Fibroblast of skin of scalp (primary cell): ENCODE measurements at regions not wholly inside any gene's neighbourhood (a gene's known extent, or its start where the extent isn't known, plus 50 kb on each side); places are given as distances from the start of the nearest gene placed in this dataset.
"Not testable (repeated sequence)": the region's sequence is repeated elsewhere in the genome, so short reads cannot be mapped to it uniquely, and the experiment has no call there.

Experiments
- DNase-seq: peaks from one replicate; pipeline ENCODE4 v3.0.0-alpha.2; 2013

DNA sequence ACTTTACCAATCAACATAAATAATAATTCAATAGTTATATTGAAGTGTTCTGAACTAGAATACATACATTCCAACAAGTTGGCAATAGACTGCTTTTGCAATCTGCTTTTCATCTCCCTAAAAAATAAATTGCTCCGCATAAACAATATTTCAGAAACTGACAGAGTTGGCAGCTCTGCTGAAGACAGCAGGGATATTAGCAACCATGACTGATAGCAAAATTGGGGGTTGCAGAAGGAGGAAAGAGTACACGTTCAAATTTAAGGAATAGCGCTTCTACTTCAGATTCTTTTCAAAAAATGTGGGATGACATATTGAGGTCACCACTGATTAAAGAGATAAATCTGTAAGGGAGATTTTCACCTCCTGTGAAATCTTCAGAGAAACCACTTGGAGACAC lies 521.2 kb downstream of the DTWD2 start:
- no peak for DNase-seq

GRCh38 chr5:118466418-118466817 lies 521.9 kb downstream of the DTWD2 start:
- peak; percentile 29 for DNase-seq

DNA sequence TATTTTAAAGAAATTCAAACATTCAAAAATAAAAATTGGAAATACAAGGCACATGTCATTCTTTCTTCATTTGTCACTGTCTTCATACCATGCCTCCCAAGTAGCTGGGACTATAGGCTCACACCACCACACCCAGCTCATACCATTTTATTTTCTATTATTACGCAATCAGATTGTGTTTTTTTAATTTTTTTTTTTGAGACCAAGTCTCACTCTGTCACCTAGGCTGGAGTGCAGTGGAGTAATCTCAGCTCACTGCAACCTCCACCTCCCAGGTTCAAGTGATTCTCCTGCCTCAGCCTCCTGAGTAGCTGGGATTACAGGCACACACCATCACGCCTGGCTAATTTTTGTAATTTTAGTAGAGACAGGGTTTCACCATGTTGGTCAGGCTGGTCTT lies 526.1 kb downstream of the DTWD2 start:
- DNase-seq: peak; percentile 58

GRCh38 chr5:118461436-118461835 lies 526.9 kb downstream of the DTWD2 start:
- DNase-seq: no peak

DNA sequence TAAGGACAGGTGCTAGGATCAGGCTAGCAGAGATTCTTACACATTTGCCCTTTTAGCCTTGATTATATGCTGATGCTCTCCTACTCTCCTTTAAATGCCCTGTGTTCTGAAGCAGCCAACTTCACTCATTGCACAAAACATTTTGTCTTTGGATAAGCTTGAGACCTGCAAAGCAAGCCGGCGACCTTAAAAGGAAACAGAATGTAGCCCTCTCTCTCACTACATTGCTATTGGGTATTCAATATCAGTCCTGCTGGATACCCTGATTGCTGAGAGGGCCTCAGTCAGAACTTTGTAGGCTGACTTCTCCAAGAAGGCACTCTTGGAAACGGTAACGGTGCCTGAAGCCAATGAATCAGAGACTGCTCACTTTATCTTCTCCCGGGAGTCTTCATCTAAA lies 528.9 kb downstream of the DTWD2 start:
- DNase-seq: no peak

- no peak for DNase-seq
These were observed 532.3 kb downstream of the DTWD2 start for GRCh38 chr5:118456085-118456484.

DNA sequence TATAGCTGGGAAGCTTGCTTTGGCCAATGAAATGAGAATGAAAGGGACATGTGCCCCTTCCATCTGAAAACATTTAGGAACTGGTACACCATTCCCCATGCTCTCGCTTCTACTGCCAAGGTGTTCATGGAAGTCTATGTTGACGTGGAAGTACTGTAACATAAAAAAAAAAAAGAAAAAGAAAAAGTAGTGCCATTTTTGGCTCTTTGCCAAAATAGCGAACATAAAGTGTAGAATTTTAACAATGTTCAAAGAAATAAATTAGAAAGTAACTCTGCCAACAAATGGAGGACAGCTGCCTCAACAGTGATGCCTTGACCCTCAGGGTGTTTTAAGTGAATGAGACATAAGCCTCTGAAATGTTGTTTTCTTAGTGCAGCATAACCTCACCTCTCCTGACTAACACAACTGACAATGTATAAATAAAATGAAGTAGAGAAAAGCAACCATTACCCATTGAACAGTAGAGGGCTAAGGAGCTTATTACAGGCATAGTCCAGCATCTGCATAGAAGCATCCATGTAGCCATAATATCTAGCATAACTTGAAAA lies 536.6 kb downstream of the DTWD2 start:
- DNase-seq: no peak

DNA sequence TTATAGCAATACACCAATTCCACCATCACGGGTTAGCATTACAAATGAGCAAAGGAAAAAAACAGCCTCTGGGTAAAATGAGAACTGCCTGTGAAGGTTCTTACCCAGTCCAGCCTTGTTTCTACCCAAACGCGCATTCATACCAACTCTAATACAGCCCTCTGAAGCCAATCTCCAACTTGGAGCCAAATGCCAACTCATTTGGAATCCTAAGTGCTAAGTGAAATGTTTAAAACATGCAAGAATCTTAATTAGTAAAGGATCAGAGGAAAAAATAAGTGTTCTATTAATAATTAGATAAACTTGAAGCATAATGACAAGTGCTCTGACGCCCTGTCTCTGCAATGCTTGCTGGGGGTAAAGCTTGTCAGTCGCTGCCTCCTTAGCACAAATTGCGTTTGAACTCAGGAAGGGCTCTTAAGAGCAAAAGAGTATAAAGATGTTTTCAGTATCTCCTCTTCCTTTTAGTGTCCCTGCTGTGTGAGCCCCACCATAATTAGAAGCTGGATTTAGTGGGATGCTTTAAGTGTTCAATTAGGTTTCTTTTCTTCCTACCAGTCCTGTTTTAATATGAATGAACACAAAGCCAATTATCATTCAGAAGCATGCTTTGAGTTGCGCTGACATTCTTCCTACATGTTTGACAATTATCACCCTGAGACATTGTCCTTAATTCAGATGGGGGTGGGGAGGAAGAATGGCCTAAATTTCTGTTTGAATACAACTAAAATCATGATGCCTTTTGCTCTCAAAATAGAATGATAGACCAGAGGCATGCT lies 537.6 kb downstream of the DTWD2 start:
- no peak for DNase-seq

- DNase-seq: no peak
These were observed 541.0 kb downstream of the DTWD2 start for GRCh38 chr5:118447350-118447749.

DNA sequence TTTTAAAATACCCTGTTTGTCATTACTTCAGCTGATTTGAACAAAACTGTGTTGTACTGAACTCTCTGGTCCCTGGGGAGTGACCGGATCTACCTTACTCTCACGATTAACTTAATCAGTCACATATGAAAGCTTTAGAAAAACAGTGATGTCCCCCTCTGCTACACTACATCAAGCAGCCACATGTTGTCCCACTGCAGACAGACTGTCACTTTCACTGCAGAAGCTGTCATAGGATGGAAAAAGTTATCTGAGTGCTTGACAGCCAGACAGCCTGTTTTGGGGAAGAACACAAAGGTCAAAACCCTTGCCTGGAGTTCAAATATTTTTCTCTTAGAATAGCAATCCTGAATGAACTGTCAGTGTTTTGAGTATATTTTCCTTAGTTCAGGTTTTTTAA lies 546.4 kb downstream of the DTWD2 start:
- no peak for DNase-seq

DNA sequence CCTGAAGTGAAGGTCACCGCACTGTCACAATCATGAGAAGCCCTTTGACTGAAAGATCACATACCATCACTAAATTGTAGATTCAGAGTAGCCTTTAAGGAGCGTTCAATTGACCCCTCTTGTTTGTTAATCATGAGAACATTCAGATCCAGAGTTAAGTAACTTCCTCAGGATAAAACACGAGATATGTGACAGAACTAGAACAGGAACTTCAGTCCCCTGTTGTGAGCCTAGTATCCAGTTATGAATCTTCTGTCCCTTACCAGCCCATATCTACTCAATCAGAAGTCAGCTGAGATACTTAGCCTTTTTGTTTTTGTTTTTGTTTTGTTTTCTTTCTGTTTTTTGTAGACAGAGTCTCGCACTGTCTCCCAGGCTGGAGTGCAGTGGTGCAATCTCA lies 547.3 kb downstream of the DTWD2 start:
- no peak for DNase-seq

- no peak for DNase-seq
These were observed 547.9 kb downstream of the DTWD2 start for GRCh38 chr5:118440496-118440895.

DNA sequence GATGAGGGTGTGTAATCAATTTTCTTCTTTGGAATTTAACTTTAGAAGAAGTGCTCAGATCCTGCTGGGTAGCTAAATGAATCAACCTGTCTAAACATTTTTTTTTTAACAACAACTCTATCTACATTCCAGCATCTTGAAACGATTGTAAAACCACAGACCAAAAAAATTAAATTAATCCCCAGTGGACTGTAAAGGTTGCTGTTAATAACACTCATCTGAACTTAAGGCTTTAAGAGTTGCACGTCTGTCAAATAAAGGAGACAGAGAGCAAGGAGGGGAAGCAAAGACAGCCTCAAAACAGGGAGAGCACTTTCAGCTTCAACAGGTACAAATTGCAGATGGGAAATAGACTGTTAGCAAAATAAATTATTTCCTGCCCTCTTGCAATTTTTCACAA lies 548.5 kb downstream of the DTWD2 start:
- peak; percentile 69 for DNase-seq

GRCh38 chr5:118435131-118435530 lies 553.2 kb downstream of the DTWD2 start:
- DNase-seq: no peak

DNA sequence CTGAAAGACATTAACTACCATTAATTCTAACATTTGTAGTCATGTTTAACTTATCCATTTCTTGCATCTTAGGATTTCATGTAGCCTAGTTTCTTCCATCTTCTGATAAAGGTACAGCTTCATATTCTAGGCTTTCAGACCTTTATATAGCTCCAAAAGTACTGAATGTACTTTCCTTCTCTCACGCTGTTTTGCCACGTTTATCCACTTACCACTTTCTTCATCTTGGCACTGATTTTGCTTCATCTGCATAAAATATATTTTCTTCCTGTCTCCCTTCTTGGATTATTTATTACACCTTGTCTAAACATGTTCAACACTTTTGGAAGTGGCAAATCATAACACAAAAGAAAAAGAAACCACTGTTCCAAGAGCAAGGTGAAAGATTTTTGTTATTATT lies 553.8 kb downstream of the DTWD2 start:
- DNase-seq: no peak

GRCh38 chr5:118430076-118430475 lies 558.3 kb downstream of the DTWD2 start:
- DNase-seq: no peak

DNA sequence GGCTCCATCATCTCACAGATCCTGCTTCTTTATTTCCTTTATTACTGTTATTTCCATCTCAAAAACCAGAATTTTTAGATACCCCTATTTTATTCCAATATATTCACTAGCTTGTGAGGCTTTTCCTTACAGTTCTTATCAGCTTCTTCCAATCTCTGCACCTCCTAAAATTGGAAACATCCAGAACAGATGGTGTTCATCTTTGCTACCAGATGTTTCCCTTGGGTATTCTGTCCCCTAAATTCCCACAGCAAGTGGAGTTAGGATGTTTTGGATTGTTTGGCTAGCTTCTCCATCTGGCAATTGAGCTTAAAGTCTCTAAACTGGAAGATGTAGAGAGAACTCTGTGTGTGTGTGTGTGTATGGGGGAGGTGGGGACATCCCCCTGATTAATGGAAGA lies 580.4 kb downstream of the DTWD2 start:
- DNase-seq: no peak

- peak; percentile 39 for DNase-seq
These were observed 582.7 kb downstream of the DTWD2 start for GRCh38 chr5:118405650-118406061.

GRCh38 chr5:118397236-118397635 lies 591.1 kb downstream of the DTWD2 start:
- no peak for DNase-seq

GRCh38 chr5:118392491-118392890 lies 595.9 kb downstream of the DTWD2 start:
- DNase-seq: no peak

DNA sequence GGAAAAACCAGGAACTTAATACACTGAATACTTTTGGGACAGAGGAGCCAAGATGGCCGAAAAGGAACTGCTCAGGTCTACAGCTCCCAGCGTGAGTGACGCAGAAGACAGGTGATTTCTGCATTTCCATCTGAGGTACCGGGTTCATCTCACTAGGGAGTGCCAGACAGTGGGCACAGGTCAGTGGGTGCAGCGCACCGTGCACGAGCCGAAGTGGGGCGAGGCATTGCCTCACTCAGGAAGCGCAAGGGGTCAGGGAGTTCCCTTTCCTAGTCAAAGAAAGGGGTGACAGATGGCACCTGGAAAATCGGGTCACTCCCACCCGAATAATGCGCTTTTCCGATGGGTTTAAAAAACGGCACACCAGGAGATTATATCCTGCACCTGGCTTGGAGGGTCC lies 605.4 kb downstream of the DTWD2 start:
- DNase-seq: not testable (repeated sequence)

DNA sequence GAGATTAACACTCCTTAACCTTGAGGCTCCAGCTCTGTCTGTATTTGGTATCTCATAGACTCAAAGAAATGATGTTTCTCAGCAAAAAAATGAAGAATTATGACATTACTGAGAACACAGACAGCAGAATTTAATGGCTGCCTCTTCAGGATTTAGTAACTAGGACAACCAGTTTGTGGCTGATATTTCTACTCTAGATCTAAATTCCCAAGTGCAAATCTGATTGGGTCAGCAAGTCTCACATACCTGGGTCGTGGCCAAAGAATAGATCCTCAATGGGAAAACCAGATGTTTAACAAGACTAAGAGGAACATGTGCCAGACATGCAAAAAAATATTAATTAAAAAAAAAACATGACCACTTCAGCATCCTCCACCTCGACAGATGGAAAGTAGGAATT lies 608.9 kb downstream of the DTWD2 start:
- no peak for DNase-seq

DNA sequence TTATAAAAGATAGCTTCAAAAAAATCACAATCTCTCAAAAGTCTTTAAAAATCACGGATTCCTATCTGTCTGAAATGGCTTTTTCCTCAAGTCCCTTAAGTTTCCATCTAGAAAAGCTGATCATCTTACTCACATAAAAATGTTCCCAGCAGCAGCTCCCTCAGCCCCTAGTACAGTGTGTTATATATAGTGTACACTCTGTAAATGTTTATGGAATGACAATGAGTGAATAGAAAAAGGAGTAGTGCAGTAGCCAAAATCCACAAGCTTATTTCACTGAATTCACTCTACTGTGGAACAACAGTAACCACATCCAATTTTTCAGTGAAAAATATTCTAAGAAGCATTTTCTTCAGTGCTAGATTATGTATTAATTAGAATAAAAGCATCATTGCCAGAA lies 609.4 kb downstream of the DTWD2 start:
- no peak for DNase-seq

DNA sequence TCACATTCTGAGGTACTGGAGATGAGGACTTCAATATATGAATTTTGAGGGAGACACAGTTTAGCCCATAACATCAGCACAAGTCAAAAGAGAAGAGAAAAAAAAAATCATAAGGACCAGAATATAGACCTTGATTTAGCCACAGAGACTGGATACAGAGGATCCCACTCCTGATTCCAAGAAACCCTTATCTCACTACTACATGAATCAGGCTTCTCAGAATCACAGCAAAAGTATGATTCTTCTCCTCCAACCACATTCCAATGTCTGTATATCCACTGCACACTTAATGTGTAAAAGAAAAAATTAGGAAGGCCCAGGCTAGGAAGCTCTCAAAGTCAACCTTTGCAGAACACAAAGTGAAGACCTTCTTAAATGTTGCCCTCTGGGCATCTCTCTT lies 610.9 kb downstream of the DTWD2 start:
- no peak for DNase-seq
